22Rv1 (cell line): ENCODE measurements at regions not wholly inside any gene's neighbourhood (a gene's known extent, or its start where the extent isn't known, plus 50 kb on each side); places are given as distances from the start of the nearest gene placed in this dataset.

ENCODE experiments used
- ZFX ChIP-seq: fragments of 450-650 bp; IDR thresholded peaks from 2 replicates; pipeline ENCODE4 v1.6.1; 2017; ENCODE audit warnings: antibody characterized with exemption, borderline replicate concordance
- TF ChIP-seq, protein P1 (sequence below): fragments of 450-650 bp; IDR thresholded peaks from 2 replicates; pipeline ENCODE4 v1.5.1; 2017; ENCODE audit warnings: mild to moderate bottlenecking

DNA sequence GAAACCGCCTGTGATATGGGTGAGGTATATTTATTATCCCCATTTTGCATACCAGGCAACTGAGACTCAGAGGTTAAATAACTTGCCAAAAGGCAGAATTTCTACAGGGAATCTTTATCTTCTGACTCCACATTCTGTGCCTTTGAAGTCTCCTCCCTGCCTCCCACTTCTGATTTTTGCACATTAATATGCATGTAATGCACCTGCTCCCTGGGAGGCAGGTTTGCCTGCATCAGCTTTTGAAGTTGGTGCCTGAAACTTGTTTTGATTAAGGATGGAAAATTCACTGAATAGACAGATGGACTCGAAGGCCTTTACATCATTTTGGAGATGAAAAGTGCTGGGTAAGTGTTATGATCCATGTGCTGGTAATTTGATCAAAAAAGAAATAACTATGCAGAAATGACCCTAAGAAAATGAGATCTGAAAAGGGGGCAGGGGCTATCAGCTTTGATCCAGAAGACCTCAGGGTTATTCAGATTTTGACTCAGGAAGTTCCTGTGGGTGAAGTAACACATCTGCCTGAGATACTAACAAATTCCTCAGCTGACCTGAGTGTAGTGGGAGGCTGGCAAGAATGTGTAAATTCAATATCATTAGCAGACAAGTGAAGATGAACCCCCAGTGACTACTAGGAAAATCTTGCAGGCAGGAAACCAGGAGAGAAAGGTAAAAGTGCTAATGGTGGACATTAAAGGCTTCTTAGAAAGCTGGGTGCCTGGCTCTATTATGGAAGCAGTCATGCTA is 167.5 kb upstream of the BOD1L1 start:
- TF ChIP-seq, protein P1, sequence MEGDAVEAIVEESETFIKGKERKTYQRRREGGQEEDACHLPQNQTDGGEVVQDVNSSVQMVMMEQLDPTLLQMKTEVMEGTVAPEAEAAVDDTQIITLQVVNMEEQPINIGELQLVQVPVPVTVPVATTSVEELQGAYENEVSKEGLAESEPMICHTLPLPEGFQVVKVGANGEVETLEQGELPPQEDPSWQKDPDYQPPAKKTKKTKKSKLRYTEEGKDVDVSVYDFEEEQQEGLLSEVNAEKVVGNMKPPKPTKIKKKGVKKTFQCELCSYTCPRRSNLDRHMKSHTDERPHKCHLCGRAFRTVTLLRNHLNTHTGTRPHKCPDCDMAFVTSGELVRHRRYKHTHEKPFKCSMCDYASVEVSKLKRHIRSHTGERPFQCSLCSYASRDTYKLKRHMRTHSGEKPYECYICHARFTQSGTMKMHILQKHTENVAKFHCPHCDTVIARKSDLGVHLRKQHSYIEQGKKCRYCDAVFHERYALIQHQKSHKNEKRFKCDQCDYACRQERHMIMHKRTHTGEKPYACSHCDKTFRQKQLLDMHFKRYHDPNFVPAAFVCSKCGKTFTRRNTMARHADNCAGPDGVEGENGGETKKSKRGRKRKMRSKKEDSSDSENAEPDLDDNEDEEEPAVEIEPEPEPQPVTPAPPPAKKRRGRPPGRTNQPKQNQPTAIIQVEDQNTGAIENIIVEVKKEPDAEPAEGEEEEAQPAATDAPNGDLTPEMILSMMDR: no peak
- no peak for TF ChIP-seq ZFX
